AG04450 (cell line): ENCODE measurements at regions not wholly inside any gene's neighbourhood (a gene's known extent, or its start where the extent isn't known, plus 50 kb on each side); places are given as distances from the start of the nearest gene placed in this dataset.

Experiments used
- CTCF ChIA-PET: fragments of 300-600, 350-600 bp; formaldehyde crosslinking; extraction: SDS; loops from one replicate; lab custom pipeline; 2022; ENCODE audit warnings: antibody characterized with exemption, inconsistent platforms; lab: Charles Lee
- POLR2A ChIA-PET: fragments of 350-600 bp; formaldehyde crosslinking; extraction: SDS; loops from one replicate; lab custom pipeline; 2021; ENCODE audit warnings: antibody characterized with exemption, inconsistent platforms; lab: Yijun Ruan, JAX
- DNase-seq: peaks from one replicate; pipeline ENCODE4 v3.0.0-alpha.2; 2011; ENCODE audit warnings: low read depth, low spot score
- H3K27ac ChIP-seq: one replicate; pipeline ENCODE4 v1.5.1; 2012; ENCODE audit warnings: low read depth, low read length, control low read depth
- H3K27me3 ChIP-seq: one replicate; pipeline ENCODE4 v1.6.0; 2012; ENCODE audit warnings: low read length; ENCODE audit not compliant: control insufficient read depth, insufficient read depth
- H3K4me3 ChIP-seq: 2 replicates; pipeline ENCODE4 v1.5.1; 2011; ENCODE audit warnings: mild to moderate bottlenecking, low read depth, low read length, control low read depth
- H3K9me3 ChIP-seq: 2 replicates; pipeline ENCODE4 v1.5.1; 2012; ENCODE audit warnings: low read length; ENCODE audit not compliant: control insufficient read depth, insufficient read depth
- TF ChIP-seq, protein P1 (sequence below): IDR thresholded peaks from 2 replicates; pipeline ENCODE4 v1.5.1; 2011; ENCODE audit warnings: low read depth, low read length, control low read depth, inconsistent platforms

DNA sequence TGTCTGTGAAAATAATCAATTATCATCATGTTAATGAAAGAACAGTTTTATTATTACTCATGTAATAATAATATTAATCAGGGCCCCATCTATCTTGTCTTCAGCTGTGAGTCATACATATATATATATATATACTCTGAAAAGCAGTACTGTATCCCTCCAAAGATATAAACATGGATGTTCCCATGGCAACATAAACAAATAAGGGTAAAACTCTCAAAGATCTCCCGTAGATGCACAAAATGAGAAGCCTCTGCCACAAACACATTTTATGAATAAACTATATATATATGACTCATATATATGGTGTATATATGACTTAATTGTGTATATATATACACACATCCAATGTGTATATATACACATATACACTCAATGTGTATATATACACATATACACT, 163.8 kb upstream of the ARHGEF26 start:
- TF ChIP-seq, protein P1, sequence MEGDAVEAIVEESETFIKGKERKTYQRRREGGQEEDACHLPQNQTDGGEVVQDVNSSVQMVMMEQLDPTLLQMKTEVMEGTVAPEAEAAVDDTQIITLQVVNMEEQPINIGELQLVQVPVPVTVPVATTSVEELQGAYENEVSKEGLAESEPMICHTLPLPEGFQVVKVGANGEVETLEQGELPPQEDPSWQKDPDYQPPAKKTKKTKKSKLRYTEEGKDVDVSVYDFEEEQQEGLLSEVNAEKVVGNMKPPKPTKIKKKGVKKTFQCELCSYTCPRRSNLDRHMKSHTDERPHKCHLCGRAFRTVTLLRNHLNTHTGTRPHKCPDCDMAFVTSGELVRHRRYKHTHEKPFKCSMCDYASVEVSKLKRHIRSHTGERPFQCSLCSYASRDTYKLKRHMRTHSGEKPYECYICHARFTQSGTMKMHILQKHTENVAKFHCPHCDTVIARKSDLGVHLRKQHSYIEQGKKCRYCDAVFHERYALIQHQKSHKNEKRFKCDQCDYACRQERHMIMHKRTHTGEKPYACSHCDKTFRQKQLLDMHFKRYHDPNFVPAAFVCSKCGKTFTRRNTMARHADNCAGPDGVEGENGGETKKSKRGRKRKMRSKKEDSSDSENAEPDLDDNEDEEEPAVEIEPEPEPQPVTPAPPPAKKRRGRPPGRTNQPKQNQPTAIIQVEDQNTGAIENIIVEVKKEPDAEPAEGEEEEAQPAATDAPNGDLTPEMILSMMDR, result no peak
- Histone ChIP-seq H3K27ac (no peak overlapping the region), H3K9me3 (no peaks in the 10 kb centered on the region), H3K27me3 (no peaks in the 10 kb centered on the region), H3K4me3 (no peak overlapping the region)
- ChIA-PET CTCF (no interaction called here), POLR2A (no interaction called here)
- DNase-seq, result no peak

DNA sequence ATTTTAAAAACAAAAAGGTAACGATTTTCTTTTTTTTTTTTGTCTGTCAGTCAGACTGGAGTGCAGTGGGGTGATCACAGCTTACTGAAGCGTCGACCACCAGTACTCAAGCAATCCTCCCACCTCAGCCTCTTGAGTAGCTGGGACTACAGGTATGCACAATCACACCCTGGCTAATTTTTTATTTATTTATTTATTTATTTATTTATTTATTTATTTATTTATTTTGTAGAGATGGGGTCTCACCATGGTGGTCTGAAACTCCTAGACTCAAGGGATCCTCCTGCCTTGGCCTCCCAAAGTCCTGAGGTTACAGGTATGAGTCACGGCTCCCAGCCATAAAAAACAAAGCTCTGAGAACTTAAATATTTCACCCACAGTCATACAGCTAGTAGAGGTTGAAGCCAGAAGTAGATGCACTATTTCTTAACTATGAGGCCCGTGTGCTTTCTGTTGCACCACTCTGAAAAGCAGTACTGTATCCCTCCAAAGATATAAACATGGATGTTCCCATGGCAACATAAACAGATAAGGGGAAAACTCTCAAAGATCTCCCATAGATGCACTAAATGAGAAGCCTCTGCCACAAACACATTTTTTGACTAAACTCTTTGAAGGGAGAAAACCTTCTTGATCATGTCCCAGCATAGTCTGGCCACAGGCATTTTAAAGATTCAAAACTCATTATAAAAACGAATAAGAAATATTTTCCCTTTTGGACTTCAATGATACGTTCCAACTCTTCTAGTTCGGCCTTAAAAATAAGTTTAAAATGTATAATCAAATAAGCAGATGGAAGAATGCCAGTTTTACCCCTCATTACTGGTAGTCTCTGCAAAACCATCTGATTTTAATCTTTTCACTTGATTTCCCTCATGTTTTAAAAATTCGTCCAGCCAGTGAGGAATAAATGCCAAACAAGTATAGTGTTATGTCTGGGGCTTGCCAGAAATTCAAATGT, 162.3 kb upstream of the ARHGEF26 start:
- Histone ChIP-seq H3K9me3 (no peaks in the 10 kb centered on the region), H3K4me3 (no peak overlapping the region), H3K27ac (no peak overlapping the region), H3K27me3 (no peaks in the 10 kb centered on the region)
- CTCF ChIA-PET, result interaction anchor here (0.9 kb wide), 1 partner anchor 12 kb away, joined by 3 read pairs; no protein-coding TSS in a partner anchor
- TF ChIP-seq, protein P1, result no peak
- POLR2A ChIA-PET, result no interaction called here
- no peak for DNase-seq

DNA sequence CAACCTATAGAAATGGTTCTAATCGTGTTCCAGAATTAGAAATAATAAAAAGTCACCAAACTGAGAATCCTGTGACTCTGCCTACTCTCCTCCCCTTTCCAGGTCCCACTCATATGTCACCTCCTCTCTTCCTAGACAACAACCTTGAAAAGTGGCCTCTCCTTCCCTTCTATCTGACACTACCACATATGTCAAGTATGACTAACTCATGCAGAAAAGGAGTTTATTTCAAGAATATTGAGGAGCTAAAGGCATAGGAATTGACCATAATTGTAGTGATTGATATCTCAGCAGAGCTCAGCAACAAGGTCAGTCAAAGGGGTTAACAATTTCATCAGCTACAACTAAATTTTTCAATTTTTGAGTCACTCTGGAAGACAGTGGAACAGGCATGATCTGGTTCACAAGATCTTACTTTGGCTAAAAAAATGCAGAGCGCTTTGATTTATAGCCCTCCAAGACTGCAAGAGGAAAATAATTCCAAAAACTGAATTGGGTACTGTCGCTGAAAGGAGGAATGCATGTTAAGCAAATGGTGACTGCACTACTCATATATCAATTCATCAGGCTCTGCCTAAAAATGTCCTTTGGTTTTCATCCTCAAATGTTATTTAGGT, 160.6 kb upstream of the ARHGEF26 start:
- POLR2A ChIA-PET, result no interaction called here
- H3K4me3 ChIP-seq, result no peak overlapping the region
- no peaks in the 10 kb centered on the region for H3K9me3 ChIP-seq
- H3K27ac ChIP-seq, result no peak overlapping the region
- H3K27me3 ChIP-seq, result no peaks in the 10 kb centered on the region
- TF ChIP-seq, protein P1, result no peak
- CTCF ChIA-PET, result interaction anchor here (1.8 kb wide), 1 partner anchor 10 kb away, joined by 5 read pairs; no protein-coding TSS in a partner anchor
- DNase-seq, result no peak

DNA sequence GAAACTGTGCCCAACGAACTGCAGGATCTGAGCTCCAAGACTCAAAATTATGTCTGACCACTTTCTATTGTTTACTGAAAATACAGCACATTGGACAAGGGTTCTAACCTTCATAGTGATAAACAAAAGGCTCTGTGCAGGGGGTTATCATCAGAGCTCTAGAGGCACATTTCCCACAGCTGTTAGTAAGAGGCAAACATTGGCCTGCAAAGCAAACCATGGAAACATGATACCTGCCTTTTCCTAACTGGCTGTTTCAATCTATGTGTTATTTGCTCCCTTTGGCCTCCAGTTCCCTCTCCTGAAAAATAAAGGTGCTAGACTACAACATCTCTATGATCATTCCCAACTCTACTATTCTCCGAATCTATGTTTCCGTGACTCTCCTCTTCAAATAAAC, 159.7 kb upstream of the ARHGEF26 start:
- TF ChIP-seq, protein P1, result no peak
- H3K27me3 ChIP-seq, result no peaks in the 10 kb centered on the region
- POLR2A ChIA-PET, result no interaction called here
- CTCF ChIA-PET, result interaction anchor here (1.8 kb wide), 1 partner anchor 9 kb away, joined by 5 read pairs; no protein-coding TSS in a partner anchor
- DNase-seq, result no peak
- H3K4me3 ChIP-seq, result no peak overlapping the region
- no peaks in the 10 kb centered on the region for H3K9me3 ChIP-seq
- no peak overlapping the region for H3K27ac ChIP-seq

DNA sequence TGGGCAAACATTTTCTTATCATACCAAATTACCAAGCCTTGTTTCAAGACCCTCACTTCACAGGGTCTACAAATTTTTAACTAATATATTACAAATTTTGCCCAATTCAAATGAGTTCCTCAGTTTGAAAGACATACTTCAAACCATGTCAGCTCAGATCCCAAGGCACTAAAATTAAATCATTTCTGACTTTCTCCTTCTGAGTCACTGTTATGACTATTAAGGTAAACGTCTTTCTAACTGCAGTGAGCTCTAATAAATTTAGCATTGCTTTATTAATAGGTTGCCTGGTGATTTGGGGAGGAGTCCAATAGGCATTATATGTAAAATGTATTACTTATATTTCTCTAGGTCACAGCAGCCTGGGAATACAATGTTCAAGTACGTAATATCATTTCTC, 158.2 kb upstream of the ARHGEF26 start:
- Histone ChIP-seq H3K27ac (no peak overlapping the region), H3K27me3 (no peaks in the 10 kb centered on the region), H3K4me3 (no peak overlapping the region), H3K9me3 (no peaks in the 10 kb centered on the region)
- TF ChIP-seq, protein P1, result no peak
- POLR2A ChIA-PET, result no interaction called here
- CTCF ChIA-PET, result no interaction called here
- no peak for DNase-seq
